Stimulated activated naive CD4-positive, alpha-beta T cell (primary cell): ENCODE measurements at regions not wholly inside any gene's neighbourhood (a gene's known extent, or its start where the extent isn't known, plus 50 kb on each side); places are given as distances from the start of the nearest gene placed in this dataset.
"Not testable (repeated sequence)": the region's sequence is repeated elsewhere in the genome, so short reads cannot be mapped to it uniquely, and the experiment has no call there.

Experiments used
- DNase-seq, 6 experiments: peaks; one replicate each; lab custom pipeline; 2025; lab: John Stamatoyannopoulos, UW

DNA sequence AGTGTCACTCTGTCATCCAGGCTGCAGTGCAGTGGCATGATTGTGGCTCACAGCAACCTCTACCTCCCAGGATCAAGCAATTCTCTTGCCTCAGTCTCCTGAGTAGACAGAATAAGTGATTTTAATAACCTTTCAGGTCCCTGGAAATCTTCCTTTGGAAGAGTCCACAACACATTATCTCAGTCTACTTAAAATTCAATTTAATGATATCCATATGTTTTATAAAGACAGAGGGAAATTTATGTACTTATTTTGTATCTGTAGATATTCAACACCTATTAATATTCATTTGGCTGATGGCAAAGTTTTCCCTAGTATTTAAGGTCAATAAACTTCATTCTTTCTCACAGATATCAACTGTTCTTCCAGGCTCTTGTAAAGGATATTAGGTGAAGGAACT, 881.4 kb upstream of the GJE1 start:
- DNase-seq, result no peak

- no peak for DNase-seq
These were observed 884.5 kb upstream of the GJE1 start for GRCh38 chr6:141248021-141248799.

DNA sequence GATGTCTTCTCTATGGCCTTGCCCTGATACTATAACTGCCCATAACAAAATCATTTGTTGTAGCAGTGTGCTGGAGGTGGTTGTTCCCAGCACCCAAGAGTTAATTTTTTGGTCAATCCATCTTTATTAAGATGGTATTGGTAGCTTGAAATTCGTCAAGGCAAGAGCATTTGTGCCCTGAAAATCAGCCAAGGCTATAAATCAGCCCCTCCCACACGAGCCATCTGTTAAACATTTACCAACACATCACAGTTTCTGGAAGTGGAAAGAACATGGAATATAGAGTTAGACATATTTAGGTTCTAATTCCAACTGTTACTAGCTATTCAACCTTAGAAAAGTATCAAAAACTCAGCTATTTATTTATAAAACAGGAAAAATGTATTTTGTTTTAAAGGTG, 888.4 kb upstream of the GJE1 start:
- DNase-seq, result no peak

DNA sequence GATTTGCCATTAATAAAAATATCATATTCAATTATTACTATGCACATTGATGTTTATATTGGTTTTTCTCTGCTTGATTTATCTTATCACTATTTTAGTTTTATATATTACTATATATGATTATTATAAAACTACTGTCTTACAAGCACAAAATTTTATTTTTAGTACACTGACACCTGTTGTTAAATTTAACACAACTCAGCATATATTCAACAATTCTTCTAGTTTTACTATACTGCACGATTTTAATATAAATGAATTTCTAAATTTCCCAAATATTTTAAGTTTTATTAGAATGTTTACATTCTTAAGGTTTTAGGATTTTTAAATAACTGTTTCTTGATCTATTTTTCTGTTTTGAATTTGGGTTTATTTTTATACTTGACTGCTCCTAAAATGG, 889.8 kb upstream of the GJE1 start:
- DNase-seq, result no peak

- no peak for DNase-seq
These were observed 903.4 kb upstream of the GJE1 start for GRCh38 chr6:141229296-141229695.

- DNase-seq, result no peak
These were observed 914.1 kb upstream of the GJE1 start for GRCh38 chr6:141218583-141218982.

DNA sequence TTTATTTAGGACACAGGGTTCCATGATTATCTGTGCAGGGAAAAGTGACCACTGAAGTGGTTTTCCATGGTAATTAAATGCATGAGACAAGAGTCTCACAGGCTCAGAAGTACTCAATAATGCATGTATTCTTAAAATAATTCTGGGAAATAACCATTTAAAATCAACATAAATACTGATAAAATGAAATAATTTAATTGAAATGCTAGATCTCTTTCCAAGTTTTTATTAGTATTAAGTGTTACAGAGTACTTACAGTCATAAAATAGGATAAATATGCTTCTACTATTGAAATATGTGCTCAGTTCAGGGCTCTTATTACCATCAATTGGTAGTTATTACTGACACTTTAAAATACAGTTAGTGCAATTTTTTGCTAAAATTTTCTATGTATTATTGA, 916.0 kb upstream of the GJE1 start:
- DNase-seq, result no peak

DNA sequence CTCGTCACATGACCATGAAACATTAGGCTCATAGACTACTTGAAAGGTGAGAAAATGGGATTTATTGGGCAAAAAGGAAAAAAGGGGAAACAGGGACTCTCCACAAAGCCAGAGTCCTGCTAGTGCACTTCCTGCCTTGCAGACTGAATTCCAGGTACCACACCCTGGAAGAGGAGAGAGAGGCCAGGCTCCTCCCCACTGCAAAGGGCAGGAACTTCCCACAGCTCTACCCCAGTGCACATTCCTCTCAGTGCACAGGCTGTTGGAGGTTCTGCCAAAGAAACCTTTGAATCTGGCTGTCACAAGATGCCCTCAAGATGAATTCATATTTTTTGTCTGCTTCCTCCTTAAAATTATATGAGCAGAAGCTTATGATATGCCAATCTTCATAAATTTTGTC, 920.4 kb upstream of the GJE1 start:
- no peak for DNase-seq

DNA sequence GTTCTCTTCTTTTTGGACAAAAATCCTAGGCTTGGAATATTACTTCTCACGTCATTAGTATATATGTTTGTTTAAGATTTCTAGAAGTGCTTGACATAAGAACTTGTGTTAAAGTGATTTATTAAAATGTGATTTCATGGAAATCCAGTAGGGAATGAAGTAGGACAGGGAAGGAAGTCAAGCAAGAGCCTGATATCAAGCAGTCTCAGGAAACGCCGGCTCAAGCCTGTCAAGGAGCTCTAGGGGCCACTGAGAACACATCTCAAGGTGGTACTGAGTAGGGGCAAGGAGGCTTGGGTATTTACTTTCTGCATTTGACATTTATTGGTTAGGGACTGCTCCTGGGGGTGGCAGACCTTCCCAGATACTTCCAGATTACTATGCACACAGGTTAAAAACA, 920.9 kb upstream of the GJE1 start:
- DNase-seq, result no peak

- no peak for DNase-seq
These were observed 921.8 kb upstream of the GJE1 start for GRCh38 chr6:141210901-141211300.

DNA sequence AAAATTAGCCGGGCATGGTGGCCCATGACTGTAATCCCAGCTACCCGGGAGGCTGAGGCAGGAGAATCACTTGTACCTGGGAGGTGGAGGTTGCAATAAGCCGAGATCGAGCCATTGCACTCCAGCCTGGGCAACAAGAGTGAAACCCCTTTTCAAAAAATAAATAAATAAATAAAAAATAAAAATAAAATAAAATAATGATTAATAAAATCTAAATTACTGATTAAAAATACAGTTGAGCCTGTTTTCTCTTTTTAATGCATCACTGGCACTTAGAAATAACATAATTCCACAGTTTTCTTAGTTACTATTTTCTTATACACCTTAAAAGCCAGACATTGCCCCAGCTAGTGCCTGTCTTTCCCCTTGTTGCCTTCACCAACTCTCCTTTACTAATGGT, 922.8 kb upstream of the GJE1 start:
- DNase-seq, result no peak

DNA sequence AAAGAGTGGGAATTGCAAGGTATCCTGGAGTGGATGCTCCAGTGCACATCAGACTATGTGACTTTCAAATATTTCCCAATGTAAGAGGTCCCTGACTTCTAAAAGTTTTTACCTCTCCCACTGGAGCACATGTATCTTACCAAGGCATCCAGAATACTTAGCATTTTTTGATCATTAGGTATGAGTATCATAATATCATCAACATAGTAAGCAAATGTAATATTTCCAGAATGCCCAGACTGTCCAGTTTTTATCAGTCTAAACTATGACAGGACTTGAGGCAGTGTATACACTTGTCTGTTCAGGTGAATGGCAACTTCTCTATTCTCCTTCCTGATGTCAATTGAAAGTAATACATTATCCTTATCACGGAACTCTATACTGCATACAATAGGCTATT, 924.6 kb upstream of the GJE1 start:
- no peak for DNase-seq

- no peak for DNase-seq
These were observed 928.7 kb upstream of the GJE1 start for GRCh38 chr6:141203902-141204575.

- no peak for DNase-seq
These were observed 930.1 kb upstream of the GJE1 start for GRCh38 chr6:141202626-141203025.

DNA sequence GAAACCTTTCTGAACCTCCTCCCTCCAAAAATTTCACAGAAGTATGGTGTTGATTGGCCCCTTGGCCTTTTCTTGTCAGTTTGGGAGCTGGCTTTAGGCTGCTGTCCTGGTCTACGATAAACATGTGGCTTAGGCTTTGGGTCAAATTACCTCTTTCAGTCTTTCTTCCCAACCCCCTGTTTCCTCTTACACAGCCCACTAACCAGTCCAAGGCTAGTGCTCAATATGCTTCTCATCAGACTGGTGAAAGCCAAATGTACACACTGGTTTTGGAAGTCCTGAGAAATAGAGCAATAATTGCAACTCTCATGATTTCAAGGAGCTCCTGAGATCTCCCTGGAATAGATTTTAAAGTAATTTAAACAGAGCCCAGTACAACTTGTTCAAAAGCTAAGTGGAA, 933.7 kb upstream of the GJE1 start:
- DNase-seq, result no peak

DNA sequence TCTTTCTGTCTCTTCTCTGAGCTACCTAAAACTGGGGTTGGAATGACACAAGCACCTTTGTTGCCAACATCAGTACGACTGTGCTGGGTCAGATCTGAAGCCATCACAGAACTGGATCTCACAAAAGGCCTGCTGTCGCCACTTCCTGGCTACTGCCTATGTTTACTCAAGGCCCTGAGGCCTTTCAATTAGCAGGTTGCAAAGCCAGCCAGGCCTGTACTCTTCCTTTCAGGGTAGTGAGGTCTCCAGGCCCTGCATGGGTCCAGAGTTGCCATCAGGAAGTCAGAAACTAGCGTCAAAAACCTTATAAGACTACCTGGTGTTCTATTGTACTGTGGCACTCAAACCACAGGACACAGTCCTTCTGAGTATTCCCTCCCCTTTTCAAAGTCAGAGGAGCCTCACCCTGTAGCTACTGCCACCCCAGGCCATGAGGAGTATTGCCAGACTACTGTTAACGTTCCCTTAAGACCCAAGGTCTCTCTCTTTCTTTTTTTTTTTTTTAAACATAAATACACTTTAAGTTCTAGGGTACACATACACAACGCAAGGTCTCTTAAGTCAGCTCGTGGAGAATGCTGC, 937.4 kb upstream of the GJE1 start:
- DNase-seq, result no peak

DNA sequence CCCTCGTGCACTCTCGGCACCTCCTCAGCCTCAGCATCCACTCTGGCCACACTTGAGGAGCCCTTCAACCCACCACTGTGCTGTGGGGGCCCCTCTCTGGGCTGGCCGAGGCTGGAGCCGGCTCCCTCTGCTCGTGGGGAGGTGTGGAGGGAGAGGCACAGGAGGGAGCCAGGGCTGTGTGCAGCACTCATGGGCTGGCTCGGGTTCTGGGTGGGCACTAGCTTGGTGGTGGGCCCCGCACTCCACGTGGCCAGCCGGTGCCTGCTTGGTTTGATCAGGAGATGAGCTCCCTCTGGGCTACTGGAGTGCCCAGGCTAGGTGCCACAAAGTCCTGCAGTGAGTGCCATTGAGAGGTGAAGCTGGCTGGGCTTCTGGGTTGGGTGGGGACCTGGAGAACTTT, 949.4 kb upstream of the GJE1 start:
- DNase-seq, result no peak

- DNase-seq, result not testable (repeated sequence)
These were observed 957.3 kb upstream of the GJE1 start for GRCh38 chr6:141175458-141175857.

- no peak for DNase-seq
These were observed 957.8 kb upstream of the GJE1 start for GRCh38 chr6:141174932-141175331.

DNA sequence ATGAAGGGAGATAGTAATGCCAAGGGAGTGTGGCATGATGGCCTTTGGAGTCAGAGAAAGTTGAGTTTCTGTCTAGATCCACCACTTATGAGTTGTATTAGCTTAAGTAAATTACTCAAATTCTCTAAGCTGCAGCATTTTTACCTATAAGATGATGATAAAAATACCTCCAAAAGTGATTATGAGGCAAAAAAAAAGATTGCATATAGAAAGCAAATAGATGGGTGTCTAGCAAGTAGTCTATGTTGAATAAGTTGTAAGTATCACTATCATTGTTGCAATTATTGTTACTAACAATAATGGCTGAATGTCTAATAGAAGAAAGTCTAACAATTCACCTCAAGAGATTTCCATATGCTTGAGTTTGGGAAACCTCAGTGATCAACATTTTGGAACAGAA, 959.2 kb upstream of the GJE1 start:
- no peak for DNase-seq

GRCh38 chr6:141169419-141169818, 963.3 kb upstream of the GJE1 start:
- DNase-seq, result no peak

GRCh38 chr6:141167945-141168344, 964.8 kb upstream of the GJE1 start:
- no peak for DNase-seq

DNA sequence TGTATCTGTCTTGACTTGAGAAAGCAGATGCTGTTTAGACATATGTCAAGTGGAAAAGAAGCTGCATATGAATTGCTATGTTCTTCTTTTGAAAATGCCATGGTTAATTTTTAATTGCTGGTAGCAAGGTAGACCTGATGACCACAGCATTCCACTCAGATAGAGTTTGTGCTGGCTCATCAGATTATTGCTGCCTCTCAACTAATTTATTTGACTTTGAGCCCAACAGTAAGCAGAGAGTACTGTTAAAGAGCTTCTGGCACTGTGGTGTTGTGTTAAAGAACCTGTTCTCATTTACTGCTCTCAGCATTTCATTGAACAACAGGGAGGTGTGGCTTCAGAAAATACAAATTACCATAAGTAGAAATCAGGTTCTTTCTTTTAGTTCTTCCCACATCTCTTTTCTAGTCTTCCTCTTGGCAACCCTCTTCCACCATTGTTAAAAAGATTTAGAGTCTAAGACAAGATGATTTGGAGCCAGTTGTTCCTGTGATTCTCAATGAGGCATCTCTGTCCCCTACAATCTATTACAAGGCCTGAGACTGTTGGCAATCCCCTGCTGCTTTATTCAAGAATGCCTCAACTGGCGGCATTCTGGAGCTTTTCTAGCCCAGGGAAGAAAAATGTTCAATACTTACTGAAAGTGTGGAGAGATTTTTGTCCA, 967.6 kb upstream of the GJE1 start:
- no peak for DNase-seq
